ENCODE measurements at regions not wholly inside any gene's neighbourhood (a gene's known extent, or its start where the extent isn't known, plus 50 kb on each side); places are given as distances from the start of the nearest gene placed in this dataset.
"Not testable (repeated sequence)": the region's sequence is repeated elsewhere in the genome, so short reads cannot be mapped to it uniquely, and the experiment has no call there.

- Histone ChIP-seq H3K4me1 (ENCODE audit: low read length) (no peaks in the 10 kb centered on the region), H3F3A (ENCODE audit: insufficient read depth, low read length) (no peaks in the 10 kb centered on the region), H2AFZ (ENCODE audit: low read length) (no peak overlapping the region), H3K27ac (ENCODE audit: low read length) (no peak overlapping the region), H3K36me3 (replicated peaks; ENCODE audit: insufficient read depth, low read length) (no peaks in the 10 kb centered on the region), H3K79me2 (ENCODE audit: low read length) (no peaks in the 10 kb centered on the region), H3K9me2 (replicated peaks; ENCODE audit: insufficient read depth, low read length) (no peaks in the 10 kb centered on the region), H4K20me1 (ENCODE audit: insufficient read depth, low read length) (no peaks in the 10 kb centered on the region), H3K9me3 (replicated peaks; ENCODE audit: insufficient read depth, low read length) (no peaks in the 10 kb centered on the region), H3K27me3 (replicated peaks; ENCODE audit: insufficient read depth, low read length) (no peaks in the 10 kb centered on the region), H3K4me3 (ENCODE audit: low read length) (no peak overlapping the region), H3K4me2 (ENCODE audit: low read depth, low read length) (no peak overlapping the region), H3K9ac (ENCODE audit: low read length) (no peak overlapping the region)
- TF ChIP-seq EZH2 (optimal IDR thresholded peaks at IDR 0.05; ENCODE audit: low read depth, low read length): no peak
- TF ChIP-seq EZH2phosphoT487 (IDR thresholded peaks at IDR 0.05; ENCODE audit: low read length): no peak
- TF ChIP-seq CTCF (IDR thresholded peaks at IDR 0.05; ENCODE audit: low read length): no peak
- no peak for DNase-seq
Measured at GRCh38 chr1:105087506-105087905, 1337.8 kb downstream of the AMY1C start.

- DNase-seq: no peak
- Histone ChIP-seq H3K27ac (ENCODE audit: low read length) (no peak overlapping the region), H3K4me2 (ENCODE audit: low read depth, low read length) (no peak overlapping the region)
Measured at GRCh38 chr1:105088166-105088565, 1338.5 kb downstream of the AMY1C start.

GRCh38 chr1:105093893-105094292, 1344.2 kb downstream of the AMY1C start:
- not testable (repeated sequence) for H3K4me2 ChIP-seq (ENCODE audit: low read depth, low read length); H2AFZ ChIP-seq (ENCODE audit: low read length); H4K20me1 ChIP-seq (ENCODE audit: insufficient read depth, low read length)

More at GRCh38 chr1:105088166-105088565, 1338.5 kb downstream of the AMY1C start:
- no peaks in the 10 kb centered on the region for H3K9me2 ChIP-seq (replicated peaks; ENCODE audit: insufficient read depth, low read length)
- H3F3A ChIP-seq (ENCODE audit: insufficient read depth, low read length): no peaks in the 10 kb centered on the region
- H3K27me3 ChIP-seq (replicated peaks; ENCODE audit: insufficient read depth, low read length): no peaks in the 10 kb centered on the region
- H4K20me1 ChIP-seq (ENCODE audit: insufficient read depth, low read length): no peaks in the 10 kb centered on the region
- H3K9ac ChIP-seq (ENCODE audit: low read length): no peak overlapping the region
- no peaks in the 10 kb centered on the region for H3K36me3 ChIP-seq (replicated peaks; ENCODE audit: insufficient read depth, low read length)
- H3K9me3 ChIP-seq (replicated peaks; ENCODE audit: insufficient read depth, low read length): no peaks in the 10 kb centered on the region
- H3K4me1 ChIP-seq (ENCODE audit: low read length): no peaks in the 10 kb centered on the region
- H3K4me3 ChIP-seq (ENCODE audit: low read length): no peak overlapping the region
- H2AFZ ChIP-seq (ENCODE audit: low read length): no peak overlapping the region
- TF ChIP-seq EZH2phosphoT487 (IDR thresholded peaks at IDR 0.05; ENCODE audit: low read length) (no peak), EZH2 (optimal IDR thresholded peaks at IDR 0.05; ENCODE audit: low read depth, low read length) (no peak), CTCF (IDR thresholded peaks at IDR 0.05; ENCODE audit: low read length) (no peak)
- no peaks in the 10 kb centered on the region for H3K79me2 ChIP-seq (ENCODE audit: low read length)

GRCh38 chr1:105100102-105100501, 1350.4 kb downstream of the AMY1C start:
- no peaks in the 10 kb centered on the region for H3K4me1 ChIP-seq (ENCODE audit: low read length)
- no peaks in the 10 kb centered on the region for H3K36me3 ChIP-seq (replicated peaks; ENCODE audit: insufficient read depth, low read length)
- H3K79me2 ChIP-seq (ENCODE audit: low read length): no peaks in the 10 kb centered on the region
- H3K27ac ChIP-seq (ENCODE audit: low read length): no peak overlapping the region
- no peaks in the 10 kb centered on the region for H3K27me3 ChIP-seq (replicated peaks; ENCODE audit: insufficient read depth, low read length)
- no peak overlapping the region for H3K4me2 ChIP-seq (ENCODE audit: low read depth, low read length)
- no peak overlapping the region for H2AFZ ChIP-seq (ENCODE audit: low read length)
- no peaks in the 10 kb centered on the region for H3F3A ChIP-seq (ENCODE audit: insufficient read depth, low read length)
- H3K4me3 ChIP-seq (ENCODE audit: low read length): no peak overlapping the region
- no peaks in the 10 kb centered on the region for H3K9me2 ChIP-seq (replicated peaks; ENCODE audit: insufficient read depth, low read length)
- no peak for TF ChIP-seq CTCF (IDR thresholded peaks at IDR 0.05; ENCODE audit: low read length)
- TF ChIP-seq EZH2phosphoT487 (IDR thresholded peaks at IDR 0.05; ENCODE audit: low read length): no peak
- no peak for TF ChIP-seq EZH2 (optimal IDR thresholded peaks at IDR 0.05; ENCODE audit: low read depth, low read length)
- no peak for DNase-seq
- no peaks in the 10 kb centered on the region for H3K9me3 ChIP-seq (replicated peaks; ENCODE audit: insufficient read depth, low read length)
- H4K20me1 ChIP-seq (ENCODE audit: insufficient read depth, low read length): no peaks in the 10 kb centered on the region
- no peak overlapping the region for H3K9ac ChIP-seq (ENCODE audit: low read length)

More at GRCh38 chr1:105093893-105094292, 1344.2 kb downstream of the AMY1C start:
- not testable (repeated sequence) for H3K9me2 ChIP-seq (replicated peaks; ENCODE audit: insufficient read depth, low read length); H3K27ac ChIP-seq (ENCODE audit: low read length); H3K9ac ChIP-seq (ENCODE audit: low read length); H3K79me2 ChIP-seq (ENCODE audit: low read length); H3F3A ChIP-seq (ENCODE audit: insufficient read depth, low read length); DNase-seq; H3K36me3 ChIP-seq (replicated peaks; ENCODE audit: insufficient read depth, low read length); H3K9me3 ChIP-seq (replicated peaks; ENCODE audit: insufficient read depth, low read length); H3K27me3 ChIP-seq (replicated peaks; ENCODE audit: insufficient read depth, low read length); H3K4me3 ChIP-seq (ENCODE audit: low read length); H3K4me1 ChIP-seq (ENCODE audit: low read length)

Data from MM.1S (cell line).